Heart left ventricle (tissue), 16 donors: ENCODE measurements at regions not wholly inside any gene's neighbourhood (a gene's known extent, or its start where the extent isn't known, plus 50 kb on each side); places are given as distances from the start of the nearest gene placed in this dataset.
A peak's percentile ranks its signal among the peaks of the same experiment; 100 is the strongest.

Source experiments
- ATAC-seq, 4 donors: fragments of 200-7000 bp; cut with Tn5 transposase; one replicate each; pipeline ENCODE4 v1.9.1; 2020 to 2022; ENCODE audit warnings: moderate library complexity in 4 of 4, mild to moderate bottlenecking in 3 of 4, moderate number of reproducible peaks in 1 of 4
- DNase-seq, 5 donors: peaks; one replicate each; pipeline ENCODE4 v3.0.0-alpha.2; 2020
- H3K27ac ChIP-seq, 12 donors: fragments of 200-600 bp; sonication (generic) in 4 of 12; one replicate each; pipeline versions ENCODE4 v1.5.0 to v1.8.0; 2016 to 2022; ENCODE audit warnings: mild to moderate bottlenecking in 2 of 12
- H3K27me3 ChIP-seq, 9 donors: fragments of 200-600 bp; sonication (generic) in 2 of 9; one replicate each; pipeline versions ENCODE4 v1.5.1 to v1.8.0; 2016 to 2022; ENCODE audit warnings: mild to moderate bottlenecking in 3 of 9
- H3K36me3 ChIP-seq, 9 donors: fragments of 200-600 bp; sonication (generic) in 2 of 9; one replicate each; pipeline versions ENCODE4 v1.5.0 to v1.8.0; 2018 to 2022; ENCODE audit warnings: mild to moderate bottlenecking in 2 of 9
- H3K4me1 ChIP-seq, 12 donors: fragments of 200-600 bp; sonication (generic) in 4 of 12; one replicate each; pipeline versions ENCODE4 v1.5.0 to v1.8.0; 2016 to 2022; ENCODE audit warnings: mild to moderate bottlenecking in 3 of 12
- H3K4me3 ChIP-seq, 12 donors: fragments of 200-600 bp; sonication (generic) in 4 of 12; one replicate each; pipeline versions ENCODE4 v1.5.0 to v1.8.0; 2017 to 2022; ENCODE audit warnings: mild to moderate bottlenecking in 9 of 12, moderate library complexity in 4 of 12
- H3K9me3 ChIP-seq, 12 donors: fragments of 200-600 bp; sonication (generic) in 4 of 12; one replicate each; pipeline versions ENCODE4 v1.5.0 to v1.8.0; 2016 to 2022; ENCODE audit warnings: mild to moderate bottlenecking in 1 of 12
- CTCF ChIP-seq, 12 donors: fragments of 200-600 bp; sonication (generic) in 4 of 12; IDR thresholded peaks; one replicate each; pipeline versions ENCODE4 v1.5.0 to v1.8.0; 2018 to 2022; ENCODE audit warnings: antibody characterized with exemption in 12 of 12, mild to moderate bottlenecking in 5 of 12
- POLR2A ChIP-seq, 2 donors: fragments of 450-650 bp; IDR thresholded peaks; one replicate each; pipeline ENCODE4 v1.6.1; 2017; ENCODE audit warnings: antibody characterized with exemption in 2 of 2, mild to moderate bottlenecking in 2 of 2, moderate library complexity in 2 of 2
- WGBS, 4 donors: extraction: QIAGEN DNeasy Blood & Tissue Kit in 2 of 4; methylation state at CpG; one replicate each; pipeline versions ENCODE4 v1.1.5 to v1.1.7; 2013 to 2018; 5-methylcytosine and 5-hydroxymethylcytosine counted together
- intact Hi-C, 10 donors: fragments of 100-400 bp; cut with DNase I; formaldehyde crosslinking; loops; one replicate each; pipeline versions ENCODE4 v1.11.1 to v1.14.2; 2022
- donor health status: ischemic (EF 13 %, LVEDD 7.1; RV severe dilation, severe dysfunction).
- donor health status: healthy with polysubstance abuse.
- donor health status: DM: no; HTN: yes; CAD: no.
- donor health status: DM: no; HTN: no; CAD: no.
- donor health status: ischemic (EF 25% LVEDD 6.9; RV normal size, moderate dysfunction).
- donor health status: ischemic (EF 25% LVEDD 5.7; RV mildly dilated, moderate dysfunction).
- donor health status: healthy.
- donor health status: DM: yes; HTN: yes; CAD: no.
- donor health status: ischemic (EF 35%, LVEDD 5.7; RV mildly dilated, moderate dysfunction).
- donor health status: nonischemic (EF 11% LVEDD 7.7; RV severe dilation, severe dysfunction).
- donor health status: DM: yes; HTN: yes; CAD: no.
- donor health status: PGD.
- donor health status: ischemic (EF 29% LVEDD 5.4; RV normal size, mild dysfunction).
- donor health status: nonischemic (EF 23%, LVEDD 6.1; RV moderate dilation, normal function).

GRCh38 chr1:17904290-17904689 lies 149.2 kb downstream of the ACTL8 start:
- TF ChIP-seq POLR2A (IDR thresholded peaks at IDR 0.05) (no peak), CTCF (IDR thresholded peaks at IDR 0.05) (no peak)
- no peak overlapping the region for H3K27ac ChIP-seq
- ATAC-seq (no peak), DNase-seq (no peak)
- H3K36me3 ChIP-seq: no peaks in the 10 kb centered on the region
- no peaks in the 10 kb centered on the region for H3K4me1 ChIP-seq
- no peak overlapping the region for H3K4me3 ChIP-seq
- H3K27me3 ChIP-seq: no peaks in the 10 kb centered on the region
- intact Hi-C loops: loop anchor here in 4 of 10 donors (10.0 kb wide), 2 partner anchors 209 to 239 kb away; no protein-coding TSS in a partner anchor
- WGBS, 4 donors: 42 to 52% (median 43%) methylated on average over 5 of the region's 5 CpGs
- no peaks in the 10 kb centered on the region for H3K9me3 ChIP-seq

DNA sequence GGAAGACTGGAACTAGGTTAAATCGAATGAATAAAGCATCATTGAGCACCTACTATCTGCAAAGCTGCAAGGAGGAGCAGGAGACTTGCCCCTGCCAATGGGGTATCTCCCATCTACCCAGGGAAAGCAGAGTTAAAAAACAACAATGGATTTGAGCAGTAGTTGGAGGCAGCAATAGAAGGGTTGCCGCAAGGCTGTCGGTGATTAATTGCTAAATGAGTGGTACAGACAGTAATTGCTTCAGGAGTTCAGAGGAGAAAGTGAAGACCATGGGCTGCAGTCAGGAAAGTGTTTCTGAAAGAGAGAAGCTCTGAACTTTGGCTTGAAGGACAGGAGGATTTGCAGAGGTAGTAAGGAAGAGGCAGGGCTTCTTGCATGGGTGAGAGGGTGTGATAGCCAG lies 152.9 kb downstream of the ACTL8 start:
- no peak overlapping the region for H3K4me3 ChIP-seq
- no peak for DNase-seq
- no peak overlapping the region for H3K27ac ChIP-seq
- no peak for TF ChIP-seq CTCF (IDR thresholded peaks at IDR 0.05)
- no peak for TF ChIP-seq POLR2A (IDR thresholded peaks at IDR 0.05)
- peaks cover 0 to 6% (median 0%) of the 10 kb centered on the region in 9 donors for H3K27me3 ChIP-seq
- WGBS, 4 donors: 59 to 69% (median 64%) methylated on average over 3 of the region's 3 CpGs
- H3K4me1 ChIP-seq: no peaks in the 10 kb centered on the region
- no peaks in the 10 kb centered on the region for H3K9me3 ChIP-seq
- no peak for ATAC-seq
- intact Hi-C loops: loop anchor here in 7 of 10 donors (5.0 to 10.0 kb wide), 4 partner anchors 213 to 246 kb away; no protein-coding TSS in a partner anchor
- H3K36me3 ChIP-seq: no peaks in the 10 kb centered on the region

GRCh38 chr1:17908945-17909344 lies 153.8 kb downstream of the ACTL8 start:
- ATAC-seq (peak in 3 of 4 donors; percentile 14 to 59 (median 53)), DNase-seq (no peak)
- no peaks in the 10 kb centered on the region for H3K4me1 ChIP-seq
- intact Hi-C loops: loop anchor here in 8 of 10 donors (1.0 to 10.0 kb wide), 5 partner anchors 214 to 248 kb away; no protein-coding TSS in a partner anchor
- H3K36me3 ChIP-seq: no peaks in the 10 kb centered on the region
- peaks cover 0 to 12% (median 2%) of the 10 kb centered on the region in 9 donors for H3K27me3 ChIP-seq
- no peak overlapping the region for H3K27ac ChIP-seq
- TF ChIP-seq CTCF (IDR thresholded peaks at IDR 0.05) (no peak), POLR2A (IDR thresholded peaks at IDR 0.05) (no peak)
- no peaks in the 10 kb centered on the region for H3K9me3 ChIP-seq
- H3K4me3 ChIP-seq: no peak overlapping the region

- H3K27ac ChIP-seq: no peak overlapping the region
- no peak overlapping the region for H3K4me3 ChIP-seq
- no peaks in the 10 kb centered on the region for H3K36me3 ChIP-seq
- WGBS, 4 donors: 16 to 23% (median 21%) methylated on average over 4 of the region's 4 CpGs
- no peaks in the 10 kb centered on the region for H3K4me1 ChIP-seq
- peak; percentile 48 to 77 (median 64) for ATAC-seq
- intact Hi-C loops: loop anchor here in 9 of 10 donors (1.0 to 10.0 kb wide), 5 partner anchors 215 to 248 kb away; no protein-coding TSS in a partner anchor
- DNase-seq: no peak
- peaks cover 0 to 18% (median 7%) of the 10 kb centered on the region in 9 donors for H3K27me3 ChIP-seq
- H3K9me3 ChIP-seq: no peaks in the 10 kb centered on the region
- peak in 9 of 12 donors; percentile 14 to 49 (median 37) for TF ChIP-seq CTCF (IDR thresholded peaks at IDR 0.05)
- TF ChIP-seq POLR2A (IDR thresholded peaks at IDR 0.05): no peak
Observed at GRCh38 chr1:17909634-17910033, 154.5 kb downstream of the ACTL8 start.
